BLaER1 (cell line): ENCODE measurements at regions not wholly inside any gene's neighbourhood (a gene's known extent, or its start where the extent isn't known, plus 50 kb on each side); places are given as distances from the start of the nearest gene placed in this dataset.
"Not testable (repeated sequence)": the region's sequence is repeated elsewhere in the genome, so short reads cannot be mapped to it uniquely, and the experiment has no call there.

ENCODE experiments used
- H3K27ac ChIP-seq: shearing (Covaris generic); formaldehyde crosslinking; 2 replicates; pipeline ENCODE4 v1.8.1; 2022
- H3K27me3 ChIP-seq: shearing (Covaris generic); formaldehyde crosslinking; 2 replicates; pipeline ENCODE4 v1.8.1; 2022
- H3K36me3 ChIP-seq: shearing (Covaris generic); formaldehyde crosslinking; 2 replicates; pipeline ENCODE4 v1.8.1; 2022
- H3K4me1 ChIP-seq: shearing (Covaris generic); formaldehyde crosslinking; 2 replicates; pipeline ENCODE4 v1.8.1; 2022
- H3K4me2 ChIP-seq: shearing (Covaris generic); formaldehyde crosslinking; 2 replicates; pipeline ENCODE4 v1.8.1; 2022
- H3K4me3 ChIP-seq: shearing (Covaris generic); formaldehyde crosslinking; 2 replicates; pipeline ENCODE4 v1.8.1; 2022
- H3K9ac ChIP-seq: shearing (Covaris generic); formaldehyde crosslinking; 2 replicates; pipeline ENCODE4 v1.8.1; 2022
- H3K9me3 ChIP-seq: shearing (Covaris generic); formaldehyde crosslinking; 2 replicates; pipeline ENCODE4 v1.8.1; 2022
- H4K20me1 ChIP-seq: shearing (Covaris generic); formaldehyde crosslinking; 2 replicates; pipeline ENCODE4 v1.8.1; 2022
- Cebpa-rat ChIP-seq: shearing (Covaris generic); IDR thresholded peaks from 2 replicates; pipeline ENCODE4 v1.8.1; 2022

DNA sequence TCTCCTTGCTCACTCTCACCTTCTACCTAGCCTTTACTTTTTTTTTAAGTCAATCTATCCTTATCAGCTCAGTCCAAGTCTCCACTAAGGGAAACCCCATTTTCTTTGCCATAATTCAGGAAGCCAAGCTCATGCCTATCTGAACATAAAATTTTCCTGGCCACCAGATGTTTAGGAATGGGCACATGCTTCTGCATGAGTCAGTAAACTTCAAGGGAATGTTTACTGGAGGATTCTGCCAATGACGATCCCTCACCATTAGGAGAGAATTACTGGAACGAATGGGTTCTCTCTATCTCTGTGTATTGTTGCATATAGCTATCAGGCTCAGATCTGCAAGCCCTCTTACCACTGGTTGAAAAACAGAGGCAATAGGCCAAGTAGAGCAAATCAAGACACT is 731.7 kb upstream of the ZNF804A start:
- no peaks in the 10 kb centered on the region for H3K4me1 ChIP-seq
- TF ChIP-seq Cebpa-rat = no peak
- no peaks in the 10 kb centered on the region for H4K20me1 ChIP-seq
- H3K36me3 ChIP-seq = no peaks in the 10 kb centered on the region
- no peak overlapping the region for H3K4me2 ChIP-seq
- H3K9me3 ChIP-seq = no peaks in the 10 kb centered on the region
- H3K27ac ChIP-seq = no peak overlapping the region
- no peaks in the 10 kb centered on the region for H3K27me3 ChIP-seq
- no peak overlapping the region for H3K9ac ChIP-seq
- H3K4me3 ChIP-seq = no peak overlapping the region

DNA sequence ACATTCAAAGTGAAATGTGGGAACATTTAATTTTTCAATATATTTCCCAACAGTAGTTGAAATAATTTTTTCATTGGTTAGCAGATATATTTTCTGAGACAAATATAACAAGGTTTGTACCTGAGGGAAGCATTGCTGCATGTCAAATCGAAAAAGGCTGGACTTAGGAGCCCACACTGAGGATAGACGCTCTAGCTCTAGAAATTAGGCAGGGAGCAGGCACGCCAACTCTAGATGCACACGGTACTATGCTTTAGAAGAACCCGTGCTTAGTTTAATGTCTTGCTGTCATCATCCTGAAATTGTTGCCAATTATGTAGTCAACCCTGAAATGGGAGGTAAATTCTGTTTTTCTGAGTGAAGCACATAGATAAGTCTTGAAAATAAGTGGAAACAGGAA is 731.1 kb upstream of the ZNF804A start:
- Histone ChIP-seq H3K36me3 (no peaks in the 10 kb centered on the region), H3K4me3 (no peak overlapping the region), H3K9ac (no peak overlapping the region), H3K27me3 (no peaks in the 10 kb centered on the region), H3K4me2 (no peak overlapping the region), H4K20me1 (no peaks in the 10 kb centered on the region), H3K9me3 (no peaks in the 10 kb centered on the region), H3K27ac (no peak overlapping the region), H3K4me1 (no peaks in the 10 kb centered on the region)
- no peak for TF ChIP-seq Cebpa-rat

DNA sequence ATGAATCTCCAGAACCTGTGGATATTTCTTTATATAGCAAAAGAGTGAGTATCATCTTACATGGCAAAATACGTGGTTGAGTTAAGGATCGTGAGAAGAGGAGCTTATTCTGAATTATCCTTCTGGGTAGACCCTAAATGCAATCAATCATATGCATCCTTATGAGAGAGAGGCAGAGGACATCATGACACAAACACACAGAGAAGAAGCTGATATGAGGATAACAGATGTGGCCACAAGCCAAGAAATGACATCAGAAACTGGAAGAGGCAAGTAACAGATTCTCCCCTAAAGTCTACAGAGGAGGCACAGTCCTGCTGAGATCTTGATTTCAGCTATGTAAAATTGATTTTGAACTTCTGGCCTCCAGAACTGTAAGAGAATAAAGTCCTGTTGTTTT is 730.2 kb upstream of the ZNF804A start:
- no peak overlapping the region for H3K4me2 ChIP-seq
- no peaks in the 10 kb centered on the region for H3K4me1 ChIP-seq
- no peak overlapping the region for H3K4me3 ChIP-seq
- H3K9me3 ChIP-seq = no peaks in the 10 kb centered on the region
- TF ChIP-seq Cebpa-rat = no peak
- H3K27me3 ChIP-seq = no peaks in the 10 kb centered on the region
- no peaks in the 10 kb centered on the region for H4K20me1 ChIP-seq
- no peak overlapping the region for H3K27ac ChIP-seq
- H3K9ac ChIP-seq = no peak overlapping the region
- no peaks in the 10 kb centered on the region for H3K36me3 ChIP-seq

DNA sequence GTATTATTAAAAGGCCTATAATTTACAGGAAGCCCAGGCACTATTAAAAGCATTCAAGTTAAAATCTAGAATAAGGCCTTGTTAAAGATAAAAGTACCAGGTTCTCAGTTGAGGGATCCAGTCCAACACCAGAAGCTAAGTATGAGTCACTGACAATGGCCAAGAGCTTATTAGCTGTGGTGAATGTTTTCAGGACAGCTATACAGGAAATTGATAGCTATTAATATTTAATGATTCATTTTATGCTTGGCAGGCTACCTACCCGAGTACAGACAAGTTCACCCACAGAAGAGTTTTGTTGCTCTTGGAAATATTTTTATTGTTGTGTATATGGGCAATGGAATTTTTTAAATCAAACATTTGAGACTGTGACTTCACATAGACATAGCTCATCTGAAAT is 729.6 kb upstream of the ZNF804A start:
- H3K4me2 ChIP-seq = no peak overlapping the region
- no peak for TF ChIP-seq Cebpa-rat
- H3K4me3 ChIP-seq = no peak overlapping the region
- H4K20me1 ChIP-seq = no peaks in the 10 kb centered on the region
- no peaks in the 10 kb centered on the region for H3K36me3 ChIP-seq
- no peak overlapping the region for H3K27ac ChIP-seq
- no peaks in the 10 kb centered on the region for H3K27me3 ChIP-seq
- no peak overlapping the region for H3K9ac ChIP-seq
- no peaks in the 10 kb centered on the region for H3K9me3 ChIP-seq
- H3K4me1 ChIP-seq = no peaks in the 10 kb centered on the region

DNA sequence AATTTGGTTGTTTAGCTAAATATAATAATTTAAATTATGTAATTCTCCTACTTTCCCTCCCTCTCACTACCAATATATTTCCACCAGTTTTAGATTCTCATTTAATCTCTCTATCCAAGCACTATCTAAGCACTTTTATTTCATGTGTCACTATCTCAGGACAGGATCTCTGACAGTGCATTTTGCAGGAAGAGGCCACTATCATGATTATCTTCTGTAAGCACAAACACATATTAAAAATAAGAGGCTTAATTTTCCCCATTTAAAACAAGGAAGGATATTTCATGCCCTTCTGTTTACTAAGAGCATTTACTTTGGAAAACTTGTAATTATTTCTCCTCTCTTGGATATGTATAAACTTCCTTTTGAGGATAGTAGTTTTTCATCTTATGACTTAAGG is 726.2 kb upstream of the ZNF804A start:
- Histone ChIP-seq H3K4me2 (no peak overlapping the region), H4K20me1 (no peaks in the 10 kb centered on the region), H3K36me3 (no peaks in the 10 kb centered on the region), H3K4me1 (no peaks in the 10 kb centered on the region), H3K4me3 (no peak overlapping the region), H3K27me3 (no peaks in the 10 kb centered on the region), H3K27ac (no peak overlapping the region), H3K9ac (no peak overlapping the region), H3K9me3 (no peaks in the 10 kb centered on the region)
- TF ChIP-seq Cebpa-rat = no peak

DNA sequence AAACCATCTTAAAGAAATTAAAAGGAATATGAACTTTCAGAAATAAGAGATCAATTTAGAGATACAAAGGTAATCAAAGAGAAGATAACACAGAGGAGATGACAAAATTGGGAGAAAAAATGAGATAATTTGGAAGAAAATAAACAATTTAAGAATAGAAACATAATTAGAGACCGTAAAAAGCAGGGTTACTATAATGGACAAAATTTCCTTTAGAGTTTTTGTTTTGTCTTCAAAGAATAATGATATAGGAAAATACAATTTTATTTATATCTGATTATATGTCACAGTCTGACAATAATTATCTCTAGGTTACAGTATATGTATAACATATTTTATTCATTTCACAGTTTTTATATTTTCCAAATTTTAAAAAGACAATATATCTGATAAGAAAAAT is 716.4 kb upstream of the ZNF804A start:
- Histone ChIP-seq H4K20me1 (no peaks in the 10 kb centered on the region), H3K4me1 (no peaks in the 10 kb centered on the region), H3K4me3 (no peak overlapping the region), H3K9me3 (no peaks in the 10 kb centered on the region), H3K9ac (no peak overlapping the region), H3K36me3 (no peaks in the 10 kb centered on the region), H3K27me3 (no peaks in the 10 kb centered on the region), H3K27ac (no peak overlapping the region), H3K4me2 (no peak overlapping the region)
- TF ChIP-seq Cebpa-rat = no peak

DNA sequence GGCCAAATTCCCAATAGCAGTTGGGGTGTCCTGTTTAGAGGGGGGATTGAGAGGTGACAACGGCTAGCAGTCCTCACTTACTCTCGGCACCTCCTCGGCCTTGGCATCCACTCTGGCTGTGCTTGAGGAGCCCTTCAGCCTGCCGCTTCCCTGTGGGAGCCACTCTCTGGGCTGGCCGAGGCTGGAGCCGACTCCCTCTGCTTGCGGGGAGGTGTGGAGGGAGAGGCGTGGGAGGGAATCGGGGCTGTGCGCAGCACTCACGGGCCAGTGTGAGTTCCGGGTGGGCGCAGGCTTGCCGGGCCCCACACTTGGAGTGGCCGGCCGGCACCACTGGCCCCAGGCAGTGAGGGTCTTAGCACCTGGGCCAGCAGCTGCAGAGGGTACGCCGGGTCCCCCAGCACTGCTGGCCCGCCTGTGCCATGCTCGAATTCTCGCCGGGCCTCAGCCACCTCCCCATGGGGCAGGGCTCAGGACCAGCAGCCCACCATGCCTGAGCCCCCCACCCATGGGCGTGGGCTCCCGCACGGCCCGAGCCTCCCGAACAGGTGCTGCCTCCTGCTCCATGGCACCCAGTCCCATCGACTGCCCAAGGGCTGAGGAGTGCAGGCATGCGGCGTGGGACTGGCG is 705.9 kb upstream of the ZNF804A start:
- Histone ChIP-seq H3K27me3 (no peaks in the 10 kb centered on the region), H3K36me3 (no peaks in the 10 kb centered on the region), H3K9ac (no peak overlapping the region), H3K4me3 (no peak overlapping the region), H3K9me3 (peaks cover 16% of the 10 kb centered on the region), H3K4me2 (no peak overlapping the region), H3K4me1 (no peaks in the 10 kb centered on the region), H4K20me1 (no peaks in the 10 kb centered on the region), H3K27ac (no peak overlapping the region)
- no peak for TF ChIP-seq Cebpa-rat

DNA sequence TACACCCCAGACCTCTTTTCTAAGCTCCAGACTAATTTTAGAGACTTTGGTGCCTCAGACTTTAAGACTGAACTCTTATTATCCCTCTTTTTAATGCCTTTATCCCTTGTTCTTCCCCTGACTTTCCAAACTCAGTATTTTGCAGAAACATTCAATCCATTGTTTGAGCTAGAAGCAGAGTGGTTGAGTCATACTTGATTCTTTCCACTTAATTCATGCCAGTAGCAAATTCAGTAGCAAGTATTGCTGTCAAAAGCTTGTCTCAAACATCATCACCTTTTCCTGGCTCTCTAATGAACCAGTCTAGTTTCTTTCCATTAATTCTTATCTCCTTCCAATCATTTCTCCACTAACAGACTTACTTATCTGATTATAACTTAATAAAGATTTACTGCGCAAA is 699.7 kb upstream of the ZNF804A start:
- H3K9me3 ChIP-seq = no peaks in the 10 kb centered on the region
- no peak overlapping the region for H3K27ac ChIP-seq
- H3K4me2 ChIP-seq = no peak overlapping the region
- H4K20me1 ChIP-seq = no peaks in the 10 kb centered on the region
- no peaks in the 10 kb centered on the region for H3K36me3 ChIP-seq
- H3K9ac ChIP-seq = no peak overlapping the region
- no peak for TF ChIP-seq Cebpa-rat
- no peaks in the 10 kb centered on the region for H3K4me1 ChIP-seq
- no peaks in the 10 kb centered on the region for H3K27me3 ChIP-seq
- H3K4me3 ChIP-seq = no peak overlapping the region

DNA sequence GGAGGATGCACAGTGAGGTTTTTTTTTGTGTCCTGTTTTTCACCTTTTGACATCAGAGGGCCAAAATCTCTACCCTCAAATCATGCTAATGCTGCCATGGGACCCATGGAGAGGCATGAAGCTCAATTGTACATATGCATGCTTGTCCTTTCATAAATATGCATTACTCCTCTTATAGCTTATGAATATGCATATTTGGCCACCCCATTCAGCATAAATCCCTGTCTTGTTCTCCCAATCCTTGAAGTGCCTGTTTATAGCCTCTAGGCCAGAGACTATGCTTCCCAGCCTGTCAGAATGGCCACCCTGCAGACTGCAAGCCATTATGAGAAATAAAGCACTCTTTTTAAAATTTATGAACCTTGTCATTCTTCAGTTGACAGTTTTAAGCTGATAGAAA is 696.4 kb upstream of the ZNF804A start:
- Histone ChIP-seq H3K9me3 (no peaks in the 10 kb centered on the region), H3K36me3 (no peaks in the 10 kb centered on the region), H3K4me3 (no peak overlapping the region), H3K4me2 (no peak overlapping the region), H3K27ac (no peak overlapping the region), H3K4me1 (no peaks in the 10 kb centered on the region), H3K9ac (no peak overlapping the region), H4K20me1 (no peaks in the 10 kb centered on the region), H3K27me3 (no peaks in the 10 kb centered on the region)
- no peak for TF ChIP-seq Cebpa-rat

DNA sequence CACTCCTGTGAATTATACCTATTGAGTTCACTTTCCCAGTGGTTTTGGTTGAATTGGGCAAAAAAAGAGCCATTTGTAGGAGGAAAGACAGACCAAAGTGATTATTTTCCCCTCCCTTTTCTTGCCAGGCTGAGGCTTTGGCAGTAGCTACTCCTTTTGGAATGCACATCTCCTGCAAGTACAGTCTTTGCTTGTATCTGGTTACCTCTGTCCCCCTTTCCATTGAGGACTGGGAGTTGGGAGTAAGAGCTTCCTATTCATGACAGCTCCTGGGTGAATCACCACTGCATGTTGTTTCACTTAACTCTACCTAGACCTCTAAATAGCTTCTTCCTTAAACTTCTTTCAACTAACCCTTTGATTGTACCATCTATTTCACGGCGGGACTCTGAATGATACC is 695.3 kb upstream of the ZNF804A start:
- Histone ChIP-seq H3K9me3 (no peaks in the 10 kb centered on the region), H3K27ac (no peak overlapping the region), H3K36me3 (no peaks in the 10 kb centered on the region), H3K4me1 (no peaks in the 10 kb centered on the region), H3K4me3 (no peak overlapping the region), H3K9ac (no peak overlapping the region), H3K4me2 (no peak overlapping the region), H3K27me3 (no peaks in the 10 kb centered on the region), H4K20me1 (no peaks in the 10 kb centered on the region)
- TF ChIP-seq Cebpa-rat = no peak

DNA sequence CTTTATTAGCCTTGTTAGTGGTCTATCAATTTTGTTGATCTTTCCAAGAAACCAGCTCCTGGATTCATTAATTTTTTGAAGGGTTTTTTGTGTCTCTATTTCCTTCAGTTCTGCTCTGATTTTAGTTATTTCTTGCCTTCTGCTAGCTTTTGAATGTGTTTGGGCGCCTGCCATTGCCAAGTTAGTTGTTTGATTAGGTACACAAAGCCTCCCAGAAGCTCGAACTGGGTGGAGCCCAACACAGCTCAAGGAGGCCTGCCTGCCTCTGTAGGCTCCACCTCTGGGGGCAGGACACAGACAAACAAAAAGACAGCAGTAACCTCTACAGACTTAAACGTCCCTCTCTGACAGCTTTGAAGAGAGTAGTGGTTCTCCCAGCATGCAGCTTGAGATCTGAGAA is 682.3 kb upstream of the ZNF804A start:
- not testable (repeated sequence) for H3K27me3 ChIP-seq, H3K9ac ChIP-seq, H3K4me2 ChIP-seq, H3K36me3 ChIP-seq, H3K4me3 ChIP-seq, H3K27ac ChIP-seq, H4K20me1 ChIP-seq, H3K9me3 ChIP-seq, H3K4me1 ChIP-seq
